B cell (primary cell): ENCODE measurements at regions not wholly inside any gene's neighbourhood (a gene's known extent, or its start where the extent isn't known, plus 50 kb on each side); places are given as distances from the start of the nearest gene placed in this dataset.

Source experiments
- ATAC-seq: fragments of 200-7000 bp; cut with Tn5 transposase; one replicate; pipeline ENCODE4 v1.10.0; 2021; ENCODE audit warnings: low read depth, mild to moderate bottlenecking, moderate number of reproducible peaks, moderate library complexity
- CTCF ChIA-PET: fragments of 350-600 bp; sonication (Branson Sonifier 250); formaldehyde crosslinking; loops from one replicate; lab custom pipeline; 2021; ENCODE audit warnings: antibody characterized with exemption, inconsistent platforms; lab: Charles Lee
- POLR2A ChIA-PET: fragments of 350-600 bp; sonication (Branson Sonifier 250); formaldehyde crosslinking; loops from one replicate; lab custom pipeline; 2021; ENCODE audit warnings: antibody characterized with exemption; lab: Charles Lee
- DNase-seq: peaks from one replicate; pipeline ENCODE4 v3.0.0; 2013
- H2AFZ ChIP-seq: 2 replicates; pipeline ENCODE4 v1.6.1; 2012; ENCODE audit warnings: mild to moderate bottlenecking, low read depth, low read length; ENCODE audit not compliant: insufficient read depth, poor library complexity, severe bottlenecking
- H3K27ac ChIP-seq, 2 donors: 1 replicate in 1 of 2; 2 replicates in 1 of 2; pipeline ENCODE4 v1.5.1; 2012 to 2013; ENCODE audit warnings: low read length in 2 of 2, mild to moderate bottlenecking in 2 of 2, moderate library complexity in 1 of 2
- H3K27me3 ChIP-seq, 4 experiments: fragments of 200-600 bp in 1 of 4; sonication (generic) in 1 of 4; replicated peaks in 1 of 4; 1 replicate in 2 of 4; 2 replicates in 2 of 4; pipeline versions ENCODE4 v1.6.1 to v1.7.0; 2013 to 2016; ENCODE audit warnings: low read length in 3 of 4, mild to moderate bottlenecking in 2 of 4, mixed read lengths in 1 of 4, moderate library complexity in 1 of 4; ENCODE audit not compliant: insufficient read depth in 4 of 4, control insufficient read depth in 3 of 4; ENCODE audit errors: control extremely low read depth in 1 of 4
- H3K36me3 ChIP-seq, 2 experiments: replicated peaks in 1 of 2; 1 replicate in 1 of 2; 2 replicates in 1 of 2; pipeline versions ENCODE4 v1.6.1 to v1.7.1; 2013; ENCODE audit warnings: low read length in 1 of 2; ENCODE audit not compliant: insufficient read depth in 2 of 2, control insufficient read depth in 1 of 2; ENCODE audit errors: control extremely low read depth in 1 of 2, extremely low read depth in 1 of 2
- H3K4me1 ChIP-seq, 2 donors: fragments of 200-600 bp in 1 of 2; sonication (generic) in 1 of 2; 1 replicate in 1 of 2; 2 replicates in 1 of 2; pipeline versions ENCODE4 v1.5.1 to v1.6.1; 2013 to 2017; ENCODE audit warnings: low read length in 2 of 2; ENCODE audit not compliant: control insufficient read depth in 2 of 2, insufficient read depth in 2 of 2
- H3K4me2 ChIP-seq: replicated peaks from 2 replicates; pipeline ENCODE3; 2012; ENCODE audit warnings: mild to moderate bottlenecking, low read depth, low read length; ENCODE audit not compliant: poor library complexity, severe bottlenecking
- H3K4me3 ChIP-seq, 5 experiments: fragments of 200-600 bp in 1 of 5; sonication (generic) in 1 of 5; 1 replicate in 3 of 5; 2 replicates in 2 of 5; pipeline versions ENCODE4 v1.5.1 to v1.7.0; 2011 to 2016; ENCODE audit warnings: low read length in 4 of 5, mild to moderate bottlenecking in 4 of 5, low read depth in 2 of 5, control low read depth in 1 of 5, moderate library complexity in 1 of 5; ENCODE audit not compliant: insufficient read depth in 1 of 5; ENCODE audit errors: control extremely low read depth in 1 of 5, extremely low read depth in 1 of 5
- H3K79me2 ChIP-seq: fragments of 200-600 bp; sonication (generic); one replicate; pipeline ENCODE4 v1.6.0; 2016; ENCODE audit warnings: low read length; ENCODE audit not compliant: control insufficient read depth, insufficient read depth
- H3K9ac ChIP-seq: fragments of 200-600 bp; sonication (generic); 2 replicates; pipeline ENCODE4 v1.6.1; 2017; ENCODE audit warnings: mild to moderate bottlenecking, low read length, moderate library complexity
- H3K9me3 ChIP-seq, 3 donors: one replicate each; pipeline versions ENCODE4 v1.6.1 to v1.7.1; 2013; ENCODE audit warnings: low read length in 2 of 3; ENCODE audit not compliant: control insufficient read depth in 2 of 3, insufficient read depth in 1 of 3; ENCODE audit errors: control extremely low read depth in 1 of 3
- H4K20me1 ChIP-seq: 2 replicates; pipeline ENCODE4 v1.6.0; 2012; ENCODE audit warnings: mild to moderate bottlenecking, low read length; ENCODE audit not compliant: insufficient read depth, control insufficient read depth, poor library complexity, severe bottlenecking
- H3K27ac Mint-ChIP-seq: one replicate; pipeline ENCODE4 v1.8.0; 2021; ENCODE audit warnings: mixed read lengths
- H3K27me3 Mint-ChIP-seq: one replicate; pipeline ENCODE4 v1.8.0; 2021; ENCODE audit warnings: mixed read lengths
- H3K4me1 Mint-ChIP-seq: one replicate; pipeline ENCODE4 v1.8.0; 2021; ENCODE audit warnings: mixed read lengths
- H3K4me3 Mint-ChIP-seq: one replicate; pipeline ENCODE4 v1.8.0; 2021; ENCODE audit warnings: mixed read lengths
- H3K9me3 Mint-ChIP-seq: one replicate; pipeline ENCODE4 v1.8.0; 2022; ENCODE audit warnings: mixed read lengths; ENCODE audit not compliant: insufficient read depth
- EZH2 ChIP-seq: IDR thresholded peaks from 2 replicates; pipeline ENCODE4 v1.6.1; 2012; ENCODE audit warnings: borderline replicate concordance, low read depth, mild to moderate bottlenecking, moderate library complexity, low read length; ENCODE audit not compliant: insufficient read depth, poor library complexity, severe bottlenecking
- WGBS: methylation state at CpG from one replicate; pipeline ENCODE4 v1.1.5; 2013; ENCODE audit warnings: missing lambda C conversion rate; ENCODE audit not compliant: insufficient coverage; 5-methylcytosine and 5-hydroxymethylcytosine counted together
- intact Hi-C: fragments of 100-400 bp; cut with micrococcal nuclease; formaldehyde crosslinking; loops from one replicate; pipeline ENCODE4 v1.10.0; 2022
- TF ChIP-seq, protein P1 (sequence below): fragments of 200-600 bp; IDR thresholded peaks from one replicate; pipeline ENCODE4 v1.8.0; 2022; ENCODE audit warnings: antibody characterized with exemption, mild to moderate bottlenecking

DNA sequence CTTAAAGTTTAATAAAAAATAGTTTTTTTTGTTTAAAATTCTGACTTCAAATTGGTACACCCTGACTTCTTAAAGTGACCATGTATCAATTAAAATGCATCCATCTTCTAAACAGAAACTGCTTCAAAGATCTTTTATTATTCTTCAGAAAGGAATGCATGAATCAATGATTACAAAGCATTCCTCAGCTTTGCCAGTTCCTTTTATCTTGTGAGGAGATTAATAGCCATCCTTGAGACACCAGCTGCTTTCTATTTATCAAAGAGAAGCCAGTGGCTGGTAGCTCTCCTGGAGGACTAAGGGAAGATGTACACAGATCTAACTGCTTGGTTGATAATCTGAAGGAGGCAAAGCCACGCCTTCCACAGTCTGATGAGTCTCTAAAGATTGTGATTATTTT, 2222.5 kb downstream of the LRRC4C start:
- no peaks in the 10 kb centered on the region for H4K20me1 ChIP-seq
- no peaks in the 10 kb centered on the region for H3K27me3 ChIP-seq
- no peak overlapping the region for H3K9ac ChIP-seq
- no peaks in the 10 kb centered on the region for H3K36me3 ChIP-seq
- H3K27ac ChIP-seq, result no peak overlapping the region
- Mint-ChIP-seq H3K27me3 (no peaks in the 10 kb centered on the region), H3K4me3 (no peak overlapping the region), H3K4me1 (no peaks in the 10 kb centered on the region), H3K9me3 (peaks cover 15% of the 10 kb centered on the region), H3K27ac (no peak overlapping the region)
- H3K4me3 ChIP-seq, result no peak overlapping the region
- no peak for ATAC-seq
- DNase-seq, result no peak
- ChIA-PET CTCF (no interaction called here), POLR2A (no interaction called here)
- intact Hi-C loops, result loop anchor here (10.0 kb wide), 1 partner anchor 58 kb away; no protein-coding TSS in a partner anchor
- no peak for TF ChIP-seq EZH2
- TF ChIP-seq, protein P1, sequence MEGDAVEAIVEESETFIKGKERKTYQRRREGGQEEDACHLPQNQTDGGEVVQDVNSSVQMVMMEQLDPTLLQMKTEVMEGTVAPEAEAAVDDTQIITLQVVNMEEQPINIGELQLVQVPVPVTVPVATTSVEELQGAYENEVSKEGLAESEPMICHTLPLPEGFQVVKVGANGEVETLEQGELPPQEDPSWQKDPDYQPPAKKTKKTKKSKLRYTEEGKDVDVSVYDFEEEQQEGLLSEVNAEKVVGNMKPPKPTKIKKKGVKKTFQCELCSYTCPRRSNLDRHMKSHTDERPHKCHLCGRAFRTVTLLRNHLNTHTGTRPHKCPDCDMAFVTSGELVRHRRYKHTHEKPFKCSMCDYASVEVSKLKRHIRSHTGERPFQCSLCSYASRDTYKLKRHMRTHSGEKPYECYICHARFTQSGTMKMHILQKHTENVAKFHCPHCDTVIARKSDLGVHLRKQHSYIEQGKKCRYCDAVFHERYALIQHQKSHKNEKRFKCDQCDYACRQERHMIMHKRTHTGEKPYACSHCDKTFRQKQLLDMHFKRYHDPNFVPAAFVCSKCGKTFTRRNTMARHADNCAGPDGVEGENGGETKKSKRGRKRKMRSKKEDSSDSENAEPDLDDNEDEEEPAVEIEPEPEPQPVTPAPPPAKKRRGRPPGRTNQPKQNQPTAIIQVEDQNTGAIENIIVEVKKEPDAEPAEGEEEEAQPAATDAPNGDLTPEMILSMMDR, result no peak
- H3K79me2 ChIP-seq, result no peaks in the 10 kb centered on the region
- no peak overlapping the region for H2AFZ ChIP-seq
- H3K4me2 ChIP-seq, result no peak overlapping the region
- no CpG with 5 or more reads among the region's 1 CpG for WGBS
- peaks cover 0 to 3% (median 0%) of the 10 kb centered on the region in 3 donors for H3K9me3 ChIP-seq
- no peaks in the 10 kb centered on the region for H3K4me1 ChIP-seq

DNA sequence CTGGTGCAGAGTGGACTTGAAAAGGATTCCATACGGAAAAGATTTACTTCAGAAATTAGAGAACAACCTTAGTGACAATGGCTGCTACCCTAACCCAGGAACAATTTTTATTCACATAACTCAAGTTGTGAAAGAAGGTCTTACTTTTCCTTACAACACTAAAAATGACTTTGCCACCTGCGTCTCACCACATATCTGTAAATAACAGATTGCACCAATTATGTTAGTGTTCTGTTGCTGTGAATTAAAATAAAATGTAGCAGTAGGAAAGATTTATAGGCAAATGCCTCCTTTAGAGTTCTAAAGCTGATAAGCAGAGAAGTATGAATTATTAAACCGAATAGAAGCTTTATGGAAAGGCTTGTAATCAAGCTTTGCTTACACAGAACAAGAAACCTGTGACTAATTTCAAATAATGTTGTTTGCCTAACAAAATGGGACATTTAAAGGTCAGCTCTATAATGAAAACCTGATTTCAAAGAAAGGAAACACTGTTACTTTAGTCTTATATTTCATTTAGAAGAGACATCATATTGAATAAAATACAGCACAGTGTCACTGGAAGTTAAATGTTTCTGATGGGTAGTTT, 2237.8 kb downstream of the LRRC4C start:
- peaks cover 0 to 5% (median 0%) of the 10 kb centered on the region in 3 donors for H3K9me3 ChIP-seq
- no peaks in the 10 kb centered on the region for H3K27me3 ChIP-seq
- H3K4me2 ChIP-seq, result no peak overlapping the region
- DNase-seq, result no peak
- no peaks in the 10 kb centered on the region for H3K36me3 ChIP-seq
- H3K9ac ChIP-seq, result no peak overlapping the region
- 100% methylated on average over 1 of the region's 3 CpGs for WGBS
- no peaks in the 10 kb centered on the region for H3K79me2 ChIP-seq
- no peaks in the 10 kb centered on the region for H3K27me3 Mint-ChIP-seq
- no peaks in the 10 kb centered on the region for H3K4me1 Mint-ChIP-seq
- no peaks in the 10 kb centered on the region for H3K4me1 ChIP-seq
- POLR2A ChIA-PET, result no interaction called here
- peaks cover 8% of the 10 kb centered on the region for H3K9me3 Mint-ChIP-seq
- H3K27ac Mint-ChIP-seq, result no peak overlapping the region
- intact Hi-C loops, result no loop called here
- no peak overlapping the region for H3K4me3 ChIP-seq
- CTCF ChIA-PET, result no interaction called here
- H3K4me3 Mint-ChIP-seq, result no peak overlapping the region
- no peaks in the 10 kb centered on the region for H4K20me1 ChIP-seq
- no peak overlapping the region for H2AFZ ChIP-seq
- H3K27ac ChIP-seq, result no peak overlapping the region
- no peak for TF ChIP-seq EZH2
- TF ChIP-seq, protein P1, result no peak
- ATAC-seq, result no peak
